ENCODE measurements at regions not wholly inside any gene's neighbourhood (a gene's known extent, or its start where the extent isn't known, plus 50 kb on each side); places are given as distances from the start of the nearest gene placed in this dataset.
A peak's percentile ranks its signal among the peaks of the same experiment; 100 is the strongest.

GRCh38 chrX:13419918-13420317 lies 100.1 kb upstream of the ATXN3L start:
- H3K36me3 ChIP-seq: no peaks in the 10 kb centered on the region
- H3K27me3 ChIP-seq: no peaks in the 10 kb centered on the region
- no peak overlapping the region for H3K27ac ChIP-seq
- H3K9me3 ChIP-seq (ENCODE audit: low read depth): no peaks in the 10 kb centered on the region
- no peak for DNase-seq (ENCODE audit: low read depth in 1 of 2, low spot score in 1 of 2)
- no peak for TF ChIP-seq CTCF (IDR thresholded peaks at IDR 0.05; ENCODE audit: low read depth, low read length)
- no peak overlapping the region for H3K4me3 ChIP-seq
- peaks cover 3% of the 10 kb centered on the region for H3K4me1 ChIP-seq (ENCODE audit: low read depth)

- no peak overlapping the region for H3K27ac ChIP-seq
- H3K4me3 ChIP-seq: no peak overlapping the region
- no peak for DNase-seq (ENCODE audit: low read depth in 1 of 2, low spot score in 1 of 2)
These were observed 99.4 kb upstream of the ATXN3L start for GRCh38 chrX:13419276-13419675.

DNA sequence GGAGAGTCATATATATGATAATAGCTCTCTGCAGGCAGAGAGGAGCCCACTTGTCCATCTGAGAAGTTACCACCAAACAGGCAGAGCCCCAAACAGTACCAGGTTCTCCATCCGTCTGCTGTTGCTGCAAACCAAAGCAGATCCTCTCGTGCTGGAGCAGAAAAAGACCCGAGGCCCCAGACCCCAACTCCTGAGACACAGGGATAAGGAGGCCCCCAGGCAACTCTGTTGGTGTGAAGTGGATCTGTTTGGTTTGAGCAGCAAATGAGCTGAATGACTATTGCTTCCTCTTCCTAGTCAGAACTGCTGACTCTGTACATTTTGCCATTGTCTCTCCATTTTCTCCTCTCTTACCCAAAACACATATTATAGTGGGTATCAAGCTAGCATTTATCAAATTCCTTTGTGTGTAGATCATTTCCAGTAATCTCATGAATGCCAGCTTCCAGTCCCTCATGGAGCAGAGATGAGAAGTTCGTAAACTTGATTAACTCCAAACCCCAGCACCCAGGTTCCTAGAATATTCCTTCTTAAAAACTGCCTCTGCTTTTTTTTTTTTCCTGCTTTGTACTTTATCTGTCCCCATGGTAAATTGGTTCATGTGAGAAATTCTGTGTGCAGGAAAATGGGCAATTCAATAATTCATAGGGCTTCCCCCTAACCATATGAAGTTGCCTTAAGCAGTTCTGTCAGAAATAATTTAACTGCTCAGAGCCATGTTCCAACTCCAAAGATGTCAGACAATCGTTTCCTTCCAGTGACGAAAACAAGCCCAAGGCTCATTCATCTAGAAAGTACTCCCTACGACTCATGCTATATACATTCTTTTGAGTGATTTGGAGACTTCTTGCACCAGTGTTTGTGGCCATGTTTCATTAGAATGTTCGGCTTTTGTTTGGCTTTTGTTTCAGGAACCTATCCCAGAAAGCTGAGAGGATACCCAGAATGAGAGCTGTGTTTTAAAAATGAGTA lies 98.6 kb upstream of the ATXN3L start:
- Histone ChIP-seq H3K4me3 (no peak overlapping the region), H3K9me3 (ENCODE audit: low read depth) (no peaks in the 10 kb centered on the region), H3K4me1 (ENCODE audit: low read depth) (peaks cover 3% of the 10 kb centered on the region), H3K36me3 (no peaks in the 10 kb centered on the region), H3K27me3 (no peaks in the 10 kb centered on the region), H3K27ac (no peak overlapping the region)
- DNase-seq (ENCODE audit: low read depth in 1 of 2, low spot score in 1 of 2): peak in 1 of 2 donors; percentile 42
- no peak for TF ChIP-seq CTCF (IDR thresholded peaks at IDR 0.05; ENCODE audit: low read depth, low read length)

More at GRCh38 chrX:13419276-13419675, 99.4 kb upstream of the ATXN3L start:
- H3K4me1 ChIP-seq (ENCODE audit: low read depth): peaks cover 3% of the 10 kb centered on the region
- TF ChIP-seq CTCF (IDR thresholded peaks at IDR 0.05; ENCODE audit: low read depth, low read length): no peak
- H3K9me3 ChIP-seq (ENCODE audit: low read depth): no peaks in the 10 kb centered on the region
- no peaks in the 10 kb centered on the region for H3K36me3 ChIP-seq
- H3K27me3 ChIP-seq: no peaks in the 10 kb centered on the region

GRCh38 chrX:13415509-13415908 lies 95.7 kb upstream of the ATXN3L start:
- no peaks in the 10 kb centered on the region for H3K36me3 ChIP-seq
- no peak overlapping the region for H3K27ac ChIP-seq
- DNase-seq (ENCODE audit: low read depth in 1 of 2, low spot score in 1 of 2): no peak
- H3K27me3 ChIP-seq: no peaks in the 10 kb centered on the region
- no peaks in the 10 kb centered on the region for H3K9me3 ChIP-seq (ENCODE audit: low read depth)
- no peak for TF ChIP-seq CTCF (IDR thresholded peaks at IDR 0.05; ENCODE audit: low read depth, low read length)
- no peaks in the 10 kb centered on the region for H3K4me1 ChIP-seq (ENCODE audit: low read depth)
- H3K4me3 ChIP-seq: no peak overlapping the region

DNA sequence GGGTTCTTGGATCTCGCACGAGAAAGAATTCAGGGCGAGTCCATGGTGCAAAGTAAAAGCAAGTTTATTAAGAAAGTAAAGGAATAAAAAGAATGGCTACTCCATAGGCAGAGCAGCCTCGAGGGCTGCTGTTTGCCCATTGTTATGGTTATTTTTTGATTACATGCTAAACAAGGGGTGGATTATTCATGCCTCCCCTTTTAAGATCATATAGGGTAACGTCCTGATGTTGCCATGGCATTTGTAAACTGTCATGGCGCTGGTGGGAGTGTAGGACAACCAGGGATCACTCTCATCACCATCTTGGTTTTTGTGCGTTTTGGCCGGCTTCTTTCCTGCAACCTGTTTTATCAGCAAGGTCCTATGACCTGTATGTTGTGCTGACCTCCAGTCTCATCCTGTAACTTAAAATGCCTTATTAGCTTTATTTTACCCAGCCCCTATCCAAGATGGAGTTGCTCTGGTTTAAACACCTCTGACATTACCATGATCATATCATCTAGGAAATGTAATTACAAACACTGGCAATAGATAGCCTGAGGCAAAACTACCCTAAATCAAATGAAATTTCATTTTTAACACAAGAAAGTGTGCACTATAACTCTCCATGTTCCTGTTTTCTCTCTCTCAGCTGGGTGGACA lies 94.3 kb upstream of the ATXN3L start:
- Histone ChIP-seq H3K27ac (no peak overlapping the region), H3K4me1 (ENCODE audit: low read depth) (no peaks in the 10 kb centered on the region)
- no peak for DNase-seq (ENCODE audit: low read depth in 1 of 2, low spot score in 1 of 2)

More for the DNA sequence above, 94.3 kb upstream of the ATXN3L start:
- Histone ChIP-seq H3K4me3 (no peak overlapping the region), H3K27me3 (no peaks in the 10 kb centered on the region), H3K9me3 (ENCODE audit: low read depth) (no peaks in the 10 kb centered on the region), H3K36me3 (no peaks in the 10 kb centered on the region)
- TF ChIP-seq CTCF (IDR thresholded peaks at IDR 0.05; ENCODE audit: low read depth, low read length): no peak
